ENCODE measurements at regions not wholly inside any gene's neighbourhood (a gene's known extent, or its start where the extent isn't known, plus 50 kb on each side); places are given as distances from the start of the nearest gene placed in this dataset.

GRCh38 chr11:131077340-131077739 lies 161.1 kb upstream of the SNX19 start:
- Histone ChIP-seq H3K9me3 (no peaks in the 10 kb centered on the region), H3K4me1 (no peaks in the 10 kb centered on the region), H3K27ac (no peak overlapping the region), H3K27me3 (no peaks in the 10 kb centered on the region), H3K9ac (ENCODE audit: low read depth in 2 of 2, low read length in 2 of 2) (no peak overlapping the region), H3K4me3 (no peak overlapping the region), H3K36me3 (no peaks in the 10 kb centered on the region)
- TF ChIP-seq CTCF (IDR thresholded peaks at IDR 0.05), result no peak
- DNase-seq, result no peak
- intact Hi-C loops (cut with DNase I), result no loop called here

- no peak for DNase-seq
- no peak overlapping the region for H3K27ac ChIP-seq
- no peak overlapping the region for H3K9ac ChIP-seq (ENCODE audit: low read depth in 2 of 2, low read length in 2 of 2)
- intact Hi-C loops (cut with DNase I), result no loop called here
- TF ChIP-seq CTCF (IDR thresholded peaks at IDR 0.05), result no peak
- H3K36me3 ChIP-seq, result no peaks in the 10 kb centered on the region
- H3K4me1 ChIP-seq, result no peaks in the 10 kb centered on the region
- no peak overlapping the region for H3K4me3 ChIP-seq
- no peaks in the 10 kb centered on the region for H3K27me3 ChIP-seq
- H3K9me3 ChIP-seq, result no peaks in the 10 kb centered on the region
These were observed 162.8 kb upstream of the SNX19 start for GRCh38 chr11:131079036-131079435.

GRCh38 chr11:131089727-131090245 lies 173.5 kb upstream of the SNX19 start:
- H3K27me3 ChIP-seq, result no peaks in the 10 kb centered on the region
- H3K27ac ChIP-seq, result no peak overlapping the region
- H3K9me3 ChIP-seq, result no peaks in the 10 kb centered on the region
- intact Hi-C loops (cut with DNase I), result no loop called here
- no peak overlapping the region for H3K9ac ChIP-seq (ENCODE audit: low read depth in 2 of 2, low read length in 2 of 2)
- no peak for TF ChIP-seq CTCF (IDR thresholded peaks at IDR 0.05)
- H3K4me1 ChIP-seq, result no peaks in the 10 kb centered on the region
- DNase-seq, result no peak
- H3K36me3 ChIP-seq, result no peaks in the 10 kb centered on the region
- H3K4me3 ChIP-seq, result no peak overlapping the region

- Histone ChIP-seq H3K27ac (no peak overlapping the region), H3K9me3 (no peaks in the 10 kb centered on the region), H3K9ac (ENCODE audit: low read depth in 2 of 2, low read length in 2 of 2) (no peak overlapping the region), H3K4me3 (no peak overlapping the region), H3K4me1 (no peaks in the 10 kb centered on the region), H3K36me3 (no peaks in the 10 kb centered on the region), H3K27me3 (no peaks in the 10 kb centered on the region)
- DNase-seq, result no peak
- no peak for TF ChIP-seq CTCF (IDR thresholded peaks at IDR 0.05)
- intact Hi-C loops (cut with DNase I), result no loop called here
These were observed 176.2 kb upstream of the SNX19 start for GRCh38 chr11:131092469-131092868.

- H3K27me3 ChIP-seq, result no peaks in the 10 kb centered on the region
- H3K4me1 ChIP-seq, result no peaks in the 10 kb centered on the region
- no peak overlapping the region for H3K4me3 ChIP-seq
- no peak for TF ChIP-seq CTCF (IDR thresholded peaks at IDR 0.05)
- no peak for DNase-seq
- no peak overlapping the region for H3K9ac ChIP-seq (ENCODE audit: low read depth in 2 of 2, low read length in 2 of 2)
- no peaks in the 10 kb centered on the region for H3K36me3 ChIP-seq
- H3K27ac ChIP-seq, result no peak overlapping the region
- no peaks in the 10 kb centered on the region for H3K9me3 ChIP-seq
- intact Hi-C loops (cut with DNase I), result no loop called here
These were observed 178.5 kb upstream of the SNX19 start for GRCh38 chr11:131094827-131095226.
